HG03135 (cell line): ENCODE measurements at regions not wholly inside any gene's neighbourhood (a gene's known extent, or its start where the extent isn't known, plus 50 kb on each side); places are given as distances from the start of the nearest gene placed in this dataset.

Experiments
- ATAC-seq: cut with Tn5 transposase; IDR thresholded peaks from one replicate; pipeline ENCODE4 v1.9.1; 2021; ENCODE audit warnings: mild to moderate bottlenecking, moderate library complexity; ENCODE audit not compliant: unreplicated experiment

DNA sequence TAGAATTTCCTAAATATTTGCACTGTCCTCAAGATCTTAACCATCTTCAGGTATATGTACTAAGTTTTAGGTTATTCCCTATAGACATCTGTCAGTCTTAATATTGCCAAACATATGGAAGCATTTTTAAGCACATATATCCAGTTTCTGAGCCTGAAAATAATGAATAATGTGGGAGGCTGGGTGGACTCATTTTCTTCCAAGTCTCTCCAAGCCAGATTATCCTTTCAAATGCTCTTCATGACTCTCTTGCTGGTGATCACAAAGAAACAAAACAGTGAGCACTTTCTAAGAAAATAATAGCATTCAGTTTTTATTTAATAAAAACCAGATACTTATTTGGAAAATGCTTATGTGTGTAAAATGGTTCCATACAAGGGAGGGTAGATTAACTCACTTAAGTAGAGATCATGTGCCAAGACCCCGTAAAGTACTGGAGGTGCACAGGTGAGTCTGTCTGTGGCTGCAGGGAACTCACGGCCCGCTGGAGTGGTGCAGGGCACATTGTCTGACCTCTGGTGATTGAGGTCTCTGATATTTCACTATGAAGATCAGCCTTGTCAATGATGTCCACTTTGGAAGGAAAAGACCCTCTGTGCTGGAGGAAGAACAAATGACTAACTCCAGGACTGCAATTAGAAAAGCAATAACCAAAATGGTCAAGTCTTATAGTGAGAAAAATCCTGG lies 161.6 kb downstream of the TMEM18 start:
- no peak for ATAC-seq

GRCh38 chr2:513981-514706 lies 163.1 kb downstream of the TMEM18 start:
- no peak for ATAC-seq

DNA sequence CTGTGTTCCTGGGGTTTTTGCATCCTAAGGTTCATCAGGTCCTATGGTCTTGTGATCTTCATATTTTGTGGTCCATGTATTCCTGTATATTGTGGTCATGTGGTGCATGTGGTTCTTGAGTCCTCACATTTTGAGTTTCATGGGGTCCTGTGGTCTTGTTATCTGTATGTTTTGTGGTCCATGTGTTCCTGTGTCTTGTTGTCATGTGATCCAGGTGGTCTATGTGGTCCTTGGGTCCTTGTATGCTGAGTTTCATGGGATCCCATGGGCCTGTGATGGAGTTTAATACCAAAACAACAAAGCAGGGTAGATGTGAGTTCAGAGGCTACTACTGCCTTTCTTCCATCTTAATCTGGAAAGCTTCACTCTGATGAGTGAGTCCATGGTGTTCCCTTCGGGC lies 166.4 kb downstream of the TMEM18 start:
- no peak for ATAC-seq

DNA sequence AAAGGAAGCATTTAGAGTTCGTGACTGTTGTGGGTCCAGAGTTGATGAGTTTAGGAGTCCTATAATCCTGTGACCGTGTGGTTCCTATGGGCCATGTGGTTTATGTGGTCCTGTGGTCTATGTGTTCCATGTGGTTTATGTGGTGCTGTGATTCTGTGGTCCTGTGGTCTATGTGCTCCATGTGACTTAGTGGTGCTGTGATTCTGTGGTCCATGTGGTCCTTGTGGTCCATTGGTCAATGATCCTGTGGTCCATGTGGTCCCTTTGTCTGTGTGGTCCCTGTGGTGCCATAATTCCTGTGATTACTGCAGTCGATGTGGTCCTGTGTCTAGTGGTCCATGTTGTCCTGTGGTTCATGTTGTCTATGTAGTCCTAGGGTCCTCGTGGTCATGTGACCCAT lies 167.3 kb downstream of the TMEM18 start:
- no peak for ATAC-seq

- no peak for ATAC-seq
These were observed 169.1 kb downstream of the TMEM18 start for GRCh38 chr2:508121-508520.

- ATAC-seq = no peak
These were observed 170.3 kb downstream of the TMEM18 start for GRCh38 chr2:506866-507265.

DNA sequence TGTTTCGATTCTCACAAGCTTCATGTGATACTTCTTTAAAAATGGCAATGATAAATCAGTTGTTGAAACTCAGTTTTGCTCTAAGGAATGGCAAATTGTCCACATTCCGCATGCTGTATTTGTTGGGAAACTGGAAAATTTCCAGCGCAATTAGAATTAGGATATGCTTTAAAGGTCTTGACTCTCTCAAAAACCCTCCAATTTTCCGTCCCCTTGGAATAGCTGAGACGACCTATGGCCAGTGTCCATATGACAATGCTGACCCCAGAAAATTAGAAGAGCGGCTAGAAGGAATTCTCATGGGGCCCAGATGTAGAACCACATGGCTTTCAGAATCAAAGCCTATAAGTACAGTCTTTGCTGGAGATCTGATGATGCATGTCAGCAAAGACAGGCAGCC lies 170.8 kb downstream of the TMEM18 start:
- ATAC-seq = no peak

DNA sequence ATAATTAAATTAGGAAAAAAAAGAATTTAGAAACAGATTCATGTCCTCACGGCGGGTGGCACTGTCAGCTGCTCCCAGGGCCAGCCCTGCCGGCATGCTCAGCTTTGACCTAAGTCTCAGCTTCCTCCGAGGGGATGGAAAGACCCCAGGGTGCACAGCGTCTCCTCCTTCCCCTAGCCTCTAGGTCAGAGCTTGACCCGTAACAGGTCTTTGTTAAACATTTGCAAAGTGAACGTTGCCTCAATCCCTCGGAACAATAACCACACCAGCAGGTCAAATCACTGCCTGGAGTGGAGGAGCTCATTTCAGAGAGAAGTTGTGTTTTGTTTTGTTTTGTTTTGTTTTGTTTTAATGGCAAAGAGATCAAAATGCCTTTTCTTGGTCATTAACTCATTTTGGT lies 171.3 kb downstream of the TMEM18 start:
- no peak for ATAC-seq

DNA sequence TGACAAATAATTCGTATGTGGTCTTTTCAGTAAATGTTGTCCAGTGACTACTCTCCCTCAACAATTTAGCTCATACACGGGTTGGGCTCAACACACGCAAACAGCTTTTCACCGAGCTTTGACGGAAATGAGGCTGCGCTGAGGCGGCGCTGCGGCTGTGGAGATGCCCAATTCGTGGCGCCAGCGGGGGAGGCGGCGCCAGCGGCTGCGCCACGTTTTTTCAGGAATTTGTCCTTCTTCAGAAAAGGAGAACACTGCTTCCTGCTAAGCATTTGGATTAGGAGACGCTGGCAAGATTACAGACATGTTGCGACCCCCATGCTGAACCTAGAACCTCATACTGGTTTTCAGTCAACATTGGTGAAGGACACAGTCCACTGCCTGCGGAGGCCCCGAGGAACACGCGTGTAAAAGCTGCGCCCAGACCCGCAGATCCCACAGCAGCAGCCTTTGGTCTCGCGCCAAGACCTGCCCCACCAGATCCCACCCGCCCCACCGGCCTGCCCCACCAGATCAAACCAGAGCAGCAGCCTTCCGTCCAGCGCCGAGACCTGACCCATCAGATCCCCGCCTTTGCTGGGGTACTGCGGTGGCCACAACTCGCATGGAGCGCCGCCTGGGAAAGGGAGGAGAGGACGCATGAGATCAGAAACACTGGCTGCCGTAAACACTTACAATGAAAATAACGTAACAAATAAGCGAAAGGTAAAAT lies 173.8 kb downstream of the TMEM18 start:
- ATAC-seq = no peak

GRCh38 chr2:502831-503230 lies 174.4 kb downstream of the TMEM18 start:
- ATAC-seq = no peak

DNA sequence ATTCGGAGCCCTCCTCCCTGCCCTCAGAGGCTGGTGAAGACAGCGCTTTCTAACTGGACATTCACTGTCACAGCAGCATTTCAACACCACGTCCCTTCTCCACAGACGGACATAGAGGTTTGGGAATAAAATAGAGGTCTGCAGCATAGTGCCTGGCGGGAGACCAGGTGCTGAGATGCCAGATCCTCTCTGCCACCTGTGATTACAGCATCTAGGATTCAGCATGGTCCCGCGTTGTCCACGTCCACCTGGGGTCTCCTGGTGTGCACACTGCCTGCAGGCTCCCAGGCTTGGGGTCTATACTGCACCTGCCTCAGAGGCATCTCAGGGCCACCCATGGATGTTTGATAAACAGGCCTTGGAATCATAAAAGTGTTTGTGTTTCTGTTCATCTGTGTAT lies 175.5 kb downstream of the TMEM18 start:
- no peak for ATAC-seq

GRCh38 chr2:501130-501529 lies 176.1 kb downstream of the TMEM18 start:
- no peak for ATAC-seq

DNA sequence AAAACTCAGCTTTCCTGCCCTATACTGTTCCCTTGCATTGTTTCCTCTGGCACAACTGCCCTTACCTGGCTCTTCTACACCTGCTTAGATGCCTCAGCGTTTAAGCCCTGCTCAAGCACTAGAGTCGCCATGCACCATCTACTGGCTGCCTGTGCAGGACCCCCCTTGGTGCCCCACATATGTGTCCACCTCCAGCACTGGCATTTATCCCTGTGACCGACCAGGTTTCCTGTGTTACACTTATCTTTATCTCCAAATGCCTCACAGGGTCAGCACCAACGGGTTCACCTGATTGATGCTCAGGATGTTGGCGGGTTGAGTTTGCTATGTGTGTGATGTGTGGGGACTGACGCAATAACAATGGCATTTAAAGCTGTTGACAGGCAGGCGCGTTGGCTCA lies 177.5 kb downstream of the TMEM18 start:
- no peak for ATAC-seq

DNA sequence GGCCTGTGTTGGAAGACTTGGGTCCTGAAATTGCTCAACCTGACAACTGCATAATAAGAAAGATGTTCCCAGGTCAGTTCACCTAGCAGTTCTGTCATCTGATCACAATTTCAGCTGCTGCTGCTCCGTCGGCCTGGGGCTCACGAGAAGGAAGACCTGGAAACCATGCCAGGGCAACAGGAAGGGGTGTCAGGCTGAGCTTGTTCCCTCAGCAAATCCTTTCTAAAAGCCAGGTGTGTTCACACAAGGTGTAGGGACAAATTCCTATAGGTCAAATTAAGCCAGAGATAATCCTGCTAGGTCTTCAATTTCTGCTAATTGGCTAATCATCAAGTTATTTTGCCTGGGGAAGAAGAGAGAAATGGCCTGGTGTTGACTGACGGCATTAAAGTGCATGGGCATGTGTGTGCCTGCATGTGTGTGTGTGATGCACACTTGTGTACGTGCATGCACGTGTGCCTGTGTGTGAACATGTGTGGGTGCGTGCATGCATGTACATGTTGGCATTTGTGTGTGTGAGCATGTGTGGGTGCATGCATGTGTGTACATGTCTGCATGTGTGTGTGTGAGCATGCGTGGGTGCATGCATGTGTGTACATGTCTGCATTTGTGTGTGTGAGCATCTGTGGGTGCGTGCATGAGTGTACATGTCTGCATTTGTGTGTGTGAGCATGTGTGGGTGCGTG lies 178.6 kb downstream of the TMEM18 start:
- no peak for ATAC-seq

DNA sequence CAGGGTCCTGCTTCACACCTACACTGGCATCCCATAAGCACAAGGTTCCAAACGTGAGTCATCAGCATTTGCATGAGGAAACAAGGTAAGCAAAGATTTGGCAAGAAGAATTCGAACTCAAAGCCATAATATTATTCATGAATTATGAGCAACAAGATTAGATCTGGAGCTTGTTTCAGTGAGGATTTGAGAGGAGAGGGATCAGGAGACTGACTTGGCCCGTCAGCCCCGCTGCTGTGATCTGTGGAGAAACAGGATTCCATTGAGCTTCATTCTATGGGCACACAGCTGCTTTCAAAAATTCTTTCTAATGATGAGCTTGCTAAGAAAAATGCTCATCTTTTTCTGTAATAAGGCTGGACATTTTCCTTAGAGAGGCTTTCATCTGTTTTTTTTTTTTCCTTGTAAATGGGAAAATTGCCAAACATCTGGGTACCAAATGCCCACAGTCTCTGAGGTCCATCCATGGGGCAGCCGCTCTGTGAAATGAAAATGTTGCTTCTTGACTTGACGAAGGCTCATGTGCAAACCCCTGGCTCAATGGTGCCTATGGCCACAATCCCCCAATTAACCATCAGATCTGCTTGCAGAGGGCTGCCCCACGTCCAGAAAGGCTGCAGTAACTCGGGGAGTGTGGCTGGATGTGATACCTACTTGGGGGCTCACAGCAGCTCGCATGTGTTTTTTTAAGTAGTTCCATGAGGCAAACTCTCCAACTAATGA lies 179.3 kb downstream of the TMEM18 start:
- ATAC-seq = no peak

GRCh38 chr2:496729-497128 lies 180.5 kb downstream of the TMEM18 start:
- no peak for ATAC-seq

- no peak for ATAC-seq
These were observed 181.4 kb downstream of the TMEM18 start for GRCh38 chr2:495745-496275.

DNA sequence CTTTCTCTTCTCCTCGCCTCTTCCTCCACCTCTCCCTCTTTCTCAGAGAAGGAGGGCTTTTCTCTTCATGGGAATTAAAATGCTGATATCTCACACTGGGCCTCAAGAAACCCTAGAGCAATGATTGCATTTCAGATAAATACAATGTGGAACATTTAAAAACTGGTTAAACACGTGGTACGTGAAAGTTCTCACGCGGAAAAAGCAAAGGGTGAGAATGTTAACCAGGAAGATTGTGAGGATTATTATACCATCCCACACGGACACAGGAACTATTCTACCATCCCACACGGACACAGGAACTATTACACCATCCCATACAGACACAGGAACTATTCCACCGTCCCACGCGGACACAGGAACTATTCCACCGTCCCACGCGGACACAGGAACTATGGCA lies 182.4 kb downstream of the TMEM18 start:
- no peak for ATAC-seq

DNA sequence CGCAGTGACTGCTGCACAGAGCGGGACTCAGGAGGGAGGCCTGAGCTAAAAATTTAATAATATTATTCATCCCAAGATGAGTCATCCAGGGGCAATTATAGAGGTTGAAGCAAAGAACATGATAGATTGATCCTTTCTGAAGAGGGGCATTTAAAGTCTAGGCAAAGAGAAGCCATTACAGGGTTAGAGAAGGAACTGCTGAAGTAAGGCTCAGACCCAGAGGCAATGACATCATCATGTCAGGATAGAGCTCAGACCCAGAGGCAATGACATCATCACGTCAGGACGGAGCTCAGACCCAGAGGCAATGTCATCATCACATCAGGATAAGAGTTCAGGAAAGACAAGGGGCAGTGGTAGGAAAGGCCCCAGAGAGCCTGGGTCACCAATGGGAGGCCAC lies 184.0 kb downstream of the TMEM18 start:
- ATAC-seq = no peak

DNA sequence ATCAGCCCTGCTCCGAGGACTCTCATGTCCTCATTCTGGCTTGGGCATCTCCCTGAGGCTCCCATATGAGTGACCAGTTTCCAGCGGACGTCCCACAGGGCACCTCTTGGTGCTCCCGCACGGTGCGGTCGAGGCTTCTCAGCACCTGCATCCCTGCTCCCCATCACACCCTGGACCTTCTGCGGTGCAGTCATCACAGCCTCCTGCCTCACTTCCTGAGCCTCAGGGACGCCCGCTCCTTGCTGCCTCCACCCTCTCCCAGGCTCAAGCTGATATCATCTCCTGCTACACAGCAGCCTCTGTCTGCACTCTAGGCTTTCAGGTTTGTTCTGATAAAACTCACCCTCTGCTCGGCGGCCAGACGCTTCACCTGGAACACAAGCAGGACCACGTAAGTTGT lies 185.0 kb downstream of the TMEM18 start:
- no peak for ATAC-seq

- ATAC-seq = no peak
These were observed 187.4 kb downstream of the TMEM18 start for GRCh38 chr2:489838-490237.
